GM19023 (cell line): ENCODE measurements at regions not wholly inside any gene's neighbourhood (a gene's known extent, or its start where the extent isn't known, plus 50 kb on each side); places are given as distances from the start of the nearest gene placed in this dataset.

Experiments used
- ATAC-seq: cut with Tn5 transposase; IDR thresholded peaks from one replicate; pipeline ENCODE4 v1.9.1; 2021; ENCODE audit warnings: mild to moderate bottlenecking, moderate library complexity; ENCODE audit not compliant: unreplicated experiment

DNA sequence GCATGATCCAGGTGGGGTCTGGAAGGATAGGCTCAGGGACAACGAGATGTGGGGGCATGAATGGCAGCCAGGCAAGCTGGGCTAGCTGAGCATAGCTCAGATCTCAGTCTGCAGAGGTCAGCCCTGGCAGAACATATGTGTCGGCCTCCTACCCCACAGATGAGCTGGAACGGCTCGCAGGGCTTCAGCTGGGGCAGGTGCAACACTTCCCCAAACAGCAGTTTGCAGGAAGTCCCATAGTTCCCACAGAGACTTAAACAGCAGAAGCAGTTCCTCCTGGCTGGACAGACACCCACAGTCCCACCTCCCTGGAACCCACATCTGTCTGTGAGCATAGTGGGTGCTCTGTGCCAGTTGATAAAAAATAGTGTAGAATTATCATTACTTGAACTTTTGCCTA, 404.6 kb downstream of the GADD45G start:
- no peak for ATAC-seq

DNA sequence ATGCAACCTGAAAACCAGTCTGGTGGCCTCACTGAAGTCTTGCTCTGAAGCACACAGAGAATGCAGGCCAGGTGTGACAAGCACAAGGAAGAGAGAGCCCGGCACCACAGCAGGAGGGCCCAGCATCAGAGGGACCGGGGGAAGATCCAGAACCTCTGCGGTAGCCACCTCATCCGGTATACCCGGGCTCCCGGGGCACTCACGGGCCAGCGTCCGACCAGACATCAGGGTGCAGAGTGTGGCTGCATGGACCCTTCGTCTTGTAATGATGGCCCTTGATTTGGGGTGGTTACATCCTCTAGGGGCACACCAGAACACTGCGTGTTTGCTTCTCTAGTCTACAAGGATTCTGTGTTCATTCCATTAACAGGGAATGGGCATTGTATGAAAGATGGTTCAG, 406.0 kb downstream of the GADD45G start:
- no peak for ATAC-seq

DNA sequence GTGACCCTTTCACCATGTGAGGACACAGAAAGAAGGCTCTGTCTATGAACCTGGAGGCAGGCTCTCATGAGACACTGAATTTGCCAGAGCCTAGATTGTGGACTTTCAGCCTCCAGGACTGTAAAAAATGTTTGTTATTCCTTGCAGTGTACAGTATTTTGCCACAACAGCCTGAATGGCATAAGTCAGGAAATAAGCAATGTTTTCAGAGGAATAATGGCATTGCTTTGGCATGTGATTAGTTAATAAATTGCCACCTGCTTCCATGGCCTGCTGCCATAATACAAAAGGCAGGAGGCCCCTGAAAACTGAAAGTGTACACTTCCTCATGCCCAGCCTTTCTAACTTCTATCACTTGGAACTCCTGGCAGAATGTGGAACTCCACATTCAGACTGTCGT, 408.1 kb downstream of the GADD45G start:
- no peak for ATAC-seq

DNA sequence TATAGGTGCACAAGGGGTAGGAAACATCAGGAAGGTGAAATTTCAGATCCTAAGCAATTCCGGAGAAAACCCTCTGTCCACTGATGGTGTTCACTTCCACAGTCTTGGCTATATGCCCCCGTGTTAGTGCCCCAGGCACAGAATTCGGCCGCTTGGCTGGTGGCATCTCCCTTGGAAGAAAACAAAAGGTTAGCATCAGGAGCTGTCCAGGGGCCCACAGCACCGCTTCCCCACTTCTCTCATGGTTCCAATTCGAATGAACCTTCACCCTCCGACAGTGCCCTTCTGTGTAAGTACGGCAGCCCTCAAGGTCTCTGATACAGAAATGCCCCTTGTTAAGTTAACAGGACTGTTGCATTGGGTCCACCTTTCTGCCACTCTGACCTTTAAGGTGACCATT, 409.0 kb downstream of the GADD45G start:
- ATAC-seq = no peak

DNA sequence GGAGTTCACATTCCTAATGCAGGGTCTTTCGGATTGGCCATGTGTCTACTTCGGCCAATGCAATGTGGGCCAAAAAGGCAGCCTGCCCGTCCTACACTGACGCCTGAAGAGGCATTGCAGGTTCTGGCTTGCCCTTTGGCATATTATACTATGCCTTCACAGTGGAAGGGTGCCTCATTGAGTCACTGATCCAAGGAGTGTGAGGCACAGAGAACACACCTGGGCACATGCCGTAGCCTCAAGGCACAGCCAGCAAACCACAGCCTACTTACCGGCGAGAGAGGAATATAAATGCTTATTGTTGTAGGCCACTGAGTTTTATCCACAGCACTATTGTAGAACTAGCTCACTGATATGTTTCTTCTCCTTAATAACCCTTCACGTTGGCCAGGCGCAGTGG, 409.6 kb downstream of the GADD45G start:
- no peak for ATAC-seq

DNA sequence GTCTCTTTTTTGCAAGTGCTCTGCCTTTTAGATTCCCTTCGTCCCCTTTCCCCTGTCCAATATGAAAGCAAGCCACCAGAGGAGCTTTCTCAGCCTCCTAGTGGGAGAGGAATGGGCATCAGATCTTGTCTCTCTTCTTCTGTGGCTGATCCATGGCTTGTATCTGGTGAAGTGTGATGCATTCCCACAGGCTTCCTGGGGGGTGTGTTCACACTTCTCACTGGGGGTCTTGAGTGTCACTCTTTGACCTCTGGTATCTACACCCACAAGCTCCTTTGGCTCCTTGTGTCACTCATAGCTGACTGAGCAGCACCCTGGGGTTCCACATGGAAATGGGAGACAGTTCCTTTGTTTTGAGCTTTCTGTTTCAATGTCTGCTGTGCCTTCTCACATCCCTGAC, 411.5 kb downstream of the GADD45G start:
- no peak for ATAC-seq

DNA sequence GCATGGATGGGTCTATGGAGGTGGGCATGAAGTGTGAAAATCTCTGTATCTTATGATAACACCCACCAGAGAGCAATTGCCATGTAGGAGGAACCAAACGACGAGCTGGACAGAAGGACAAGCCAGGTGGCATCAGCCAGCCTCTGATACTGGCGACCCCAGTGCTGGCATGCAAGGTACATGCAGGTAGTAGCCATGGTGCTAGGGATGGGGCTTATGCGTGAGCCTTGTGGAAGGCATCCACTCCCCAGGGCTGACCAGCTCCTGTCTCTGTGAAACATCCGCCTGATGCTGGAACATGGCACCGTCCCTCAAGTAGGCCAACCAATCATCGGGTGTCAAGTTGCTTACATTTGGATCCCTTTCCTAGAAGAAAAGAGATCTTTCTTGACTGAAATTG, 412.9 kb downstream of the GADD45G start:
- ATAC-seq = no peak

DNA sequence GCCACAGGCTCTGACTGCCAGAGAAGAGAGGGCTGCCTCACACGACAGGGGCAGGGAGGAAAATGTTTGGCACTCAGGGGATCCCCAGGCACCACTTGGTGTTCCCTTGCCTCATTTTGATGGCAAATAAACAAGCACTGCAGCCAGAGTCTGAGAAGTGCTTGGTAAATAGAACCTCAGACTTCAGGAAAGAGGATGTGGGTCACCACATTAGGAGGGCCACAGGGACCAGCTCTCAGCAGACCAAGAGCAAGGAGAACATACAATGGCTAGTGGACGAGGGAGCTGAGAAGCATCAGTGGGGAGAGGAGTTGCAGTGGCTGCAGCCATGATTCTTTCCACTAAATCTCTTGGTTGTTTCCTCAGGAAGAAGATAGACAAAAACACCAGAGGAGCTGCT, 413.9 kb downstream of the GADD45G start:
- ATAC-seq = no peak

DNA sequence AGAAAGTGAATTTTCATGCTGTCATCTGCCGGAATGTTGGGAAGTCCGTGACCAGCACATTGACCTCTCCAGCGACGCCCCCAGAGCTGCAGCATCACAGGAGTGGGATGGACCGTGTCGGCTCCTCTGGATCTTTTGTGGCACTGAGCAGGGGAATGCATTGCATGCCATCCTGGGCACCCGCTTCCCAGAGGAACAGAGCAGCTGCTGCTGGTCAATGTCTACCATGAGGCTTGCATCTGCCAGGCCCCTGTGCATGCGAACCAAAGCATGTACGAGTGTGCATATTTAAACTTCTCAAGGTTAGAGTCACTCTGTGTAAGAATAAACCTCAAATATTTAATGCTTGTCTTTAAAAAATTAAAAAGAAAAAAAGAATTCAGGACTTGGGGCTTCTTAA, 414.8 kb downstream of the GADD45G start:
- no peak for ATAC-seq

DNA sequence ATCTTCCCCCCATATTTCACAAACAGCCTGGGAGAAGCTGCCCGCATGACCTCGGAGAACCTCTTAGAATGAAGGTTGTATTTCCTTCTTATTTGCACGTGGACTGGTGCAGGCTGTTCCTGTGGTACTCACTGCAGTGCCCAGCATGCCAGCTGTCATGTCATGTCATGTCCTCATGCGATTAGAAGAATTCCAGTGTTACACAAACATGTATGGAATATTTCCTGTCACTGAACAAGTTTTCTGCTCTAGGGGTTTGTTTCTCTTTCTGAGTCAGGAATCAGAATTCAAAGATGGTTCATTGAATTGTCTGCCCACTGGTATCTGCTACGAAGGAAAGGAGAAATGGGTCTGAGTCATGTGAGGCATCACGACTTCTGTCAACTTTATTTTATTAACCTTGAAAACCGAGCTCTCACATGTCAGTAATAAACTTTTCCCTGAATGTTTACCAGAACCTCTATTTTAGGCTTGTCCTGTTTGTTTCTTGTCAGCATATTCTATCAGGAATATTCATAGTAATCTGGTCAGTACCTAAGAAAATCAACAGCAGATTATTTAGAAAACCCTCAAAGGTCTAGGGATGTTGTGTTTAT, 415.6 kb downstream of the GADD45G start:
- ATAC-seq = no peak

DNA sequence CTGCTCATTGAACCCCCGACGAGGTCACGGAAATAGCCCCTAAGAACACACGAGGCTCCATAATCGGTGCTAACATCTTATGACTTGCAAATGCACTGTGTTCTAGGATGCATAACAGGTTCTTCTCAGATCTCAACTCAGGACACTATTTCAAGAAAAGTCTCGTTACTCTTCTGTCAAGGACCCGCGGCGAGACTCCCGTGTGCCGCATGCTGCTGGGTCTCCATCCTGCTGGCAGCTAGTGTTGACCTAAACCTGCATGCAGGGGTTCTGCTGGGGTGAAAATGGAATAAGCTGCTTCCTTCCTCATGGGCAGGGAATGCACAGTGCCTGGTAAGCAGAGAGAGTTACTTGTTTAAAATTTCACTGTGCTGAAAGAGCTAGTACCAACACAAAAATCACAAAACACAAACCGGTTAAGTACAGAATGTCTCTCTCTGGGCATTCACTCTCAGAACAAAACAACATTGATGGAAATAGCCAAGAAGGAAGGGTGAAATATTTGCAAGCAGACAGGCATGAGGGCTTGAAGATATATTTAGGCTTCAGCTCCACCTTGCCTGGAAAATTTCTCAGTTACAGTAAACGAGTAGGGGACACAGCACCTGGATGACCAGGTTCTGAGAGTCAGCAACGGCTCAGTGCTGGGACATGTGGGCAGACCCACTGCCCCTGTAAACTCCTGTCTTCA, 416.5 kb downstream of the GADD45G start:
- no peak for ATAC-seq

DNA sequence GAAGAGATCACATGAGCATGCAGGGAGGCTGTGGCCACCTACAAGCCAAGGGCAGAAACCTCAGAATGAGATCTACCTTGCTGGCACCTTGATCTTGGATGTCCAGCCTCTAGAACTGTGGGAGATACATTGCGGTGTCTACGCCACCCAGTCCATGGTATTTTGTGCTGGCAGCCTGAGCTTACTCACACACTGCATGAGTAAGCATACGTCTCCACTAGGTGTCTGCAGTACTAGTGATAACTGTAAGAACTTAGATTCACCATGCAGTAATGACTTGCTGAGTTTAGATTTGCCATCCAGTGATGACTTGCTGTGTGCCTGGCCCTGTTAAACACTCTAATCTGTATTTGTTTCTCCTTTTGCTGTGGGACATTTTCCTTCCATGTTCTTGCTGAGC, 417.7 kb downstream of the GADD45G start:
- no peak for ATAC-seq

DNA sequence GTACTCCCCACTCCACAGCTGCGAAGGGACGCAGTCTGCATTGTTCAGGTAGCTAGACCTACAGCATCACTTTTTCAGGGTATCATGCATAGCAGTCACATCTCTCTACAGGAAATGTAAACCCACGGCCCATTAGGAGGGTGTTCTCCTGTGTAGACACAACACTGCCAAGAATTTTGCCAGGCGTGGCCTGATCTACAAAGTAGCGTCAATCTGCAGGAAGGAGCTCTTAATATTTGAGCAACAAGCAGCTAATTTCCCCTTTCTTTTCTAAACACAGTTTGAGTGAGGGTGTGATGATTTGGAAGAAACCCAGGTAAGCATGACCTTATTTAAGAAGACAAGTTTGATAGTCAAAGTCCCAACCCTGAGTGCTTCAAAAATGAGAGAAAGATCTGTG, 419.0 kb downstream of the GADD45G start:
- ATAC-seq = no peak

DNA sequence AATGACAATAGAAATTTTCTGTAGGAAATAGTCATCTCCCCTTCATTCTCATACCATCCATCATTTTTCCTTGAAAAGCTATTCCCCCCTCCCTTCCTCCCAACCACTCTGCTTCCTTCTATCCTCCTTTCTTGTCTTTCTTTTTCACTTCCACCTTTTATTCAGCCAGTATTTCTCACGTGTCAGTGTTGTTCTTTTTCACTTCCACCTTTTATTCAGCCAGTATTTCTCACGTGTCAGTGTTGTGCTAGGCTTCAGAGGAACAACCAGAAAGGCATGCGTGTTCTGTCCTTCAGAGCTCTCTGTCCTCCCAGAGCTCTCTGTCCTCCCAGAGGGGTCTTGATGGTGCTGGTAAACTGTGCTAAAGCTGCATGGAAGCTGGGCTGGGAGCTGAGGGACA, 419.6 kb downstream of the GADD45G start:
- no peak for ATAC-seq

DNA sequence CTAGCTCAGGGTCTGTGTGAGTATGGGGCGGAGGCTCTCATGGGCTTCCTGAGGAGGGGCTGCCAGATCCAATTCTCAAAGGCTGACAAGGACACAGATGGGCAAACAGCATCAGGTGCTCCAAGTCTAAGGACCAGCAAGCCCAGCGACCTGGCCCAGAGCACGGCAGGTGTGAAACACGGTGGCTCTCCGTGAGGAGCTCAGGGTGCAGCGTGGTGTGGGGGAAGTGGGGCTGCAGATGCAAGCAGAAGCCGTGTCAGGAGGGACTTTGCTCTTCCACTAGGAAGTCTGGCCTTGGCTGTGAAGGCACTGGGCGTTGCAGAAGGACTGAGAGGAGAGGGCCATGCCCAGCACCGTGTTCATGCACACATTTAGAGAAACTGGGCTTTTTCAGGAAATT, 420.0 kb downstream of the GADD45G start:
- no peak for ATAC-seq

DNA sequence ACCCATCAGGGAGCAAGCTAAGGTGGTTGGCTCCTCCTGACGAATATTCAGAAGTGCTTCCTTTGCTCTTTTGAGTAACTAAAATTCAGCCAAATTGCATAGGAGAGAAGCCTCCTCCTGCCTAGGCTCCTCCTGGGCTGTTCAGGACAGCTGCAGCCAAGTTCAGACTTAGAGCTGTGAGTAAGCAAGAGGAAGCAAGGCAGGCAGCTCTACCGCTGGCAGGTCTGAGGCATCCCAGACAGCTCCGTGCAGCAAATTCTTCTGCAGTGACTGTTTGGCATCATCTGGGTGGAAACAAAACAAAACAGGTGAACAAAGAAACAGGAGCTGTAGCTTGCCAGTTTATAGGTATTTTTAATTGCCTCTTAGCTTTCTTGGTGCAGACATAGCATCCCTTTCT, 421.0 kb downstream of the GADD45G start:
- no peak for ATAC-seq

DNA sequence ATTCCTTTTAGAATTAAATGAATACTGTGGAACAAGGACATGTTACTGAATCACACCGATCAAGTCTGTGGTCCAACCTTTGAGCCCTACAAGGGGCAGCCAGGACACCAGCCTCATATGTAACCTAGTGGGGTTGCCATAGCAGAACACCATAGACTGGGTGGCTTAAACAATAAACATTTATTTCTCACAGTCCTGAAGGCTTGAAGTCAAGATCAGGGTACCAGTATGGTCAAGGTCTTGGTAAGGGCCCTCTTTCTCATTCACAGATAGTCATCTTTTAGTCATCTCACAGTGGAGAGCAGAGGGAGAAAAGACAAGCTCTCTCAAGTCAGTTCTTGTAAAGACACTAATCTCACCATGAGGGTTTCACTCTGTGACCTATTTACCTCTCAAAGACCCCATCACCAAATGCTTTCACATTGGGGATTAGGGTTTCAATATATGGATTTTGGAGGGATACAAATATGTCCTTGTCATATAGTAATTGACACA, 422.5 kb downstream of the GADD45G start:
- no peak for ATAC-seq

DNA sequence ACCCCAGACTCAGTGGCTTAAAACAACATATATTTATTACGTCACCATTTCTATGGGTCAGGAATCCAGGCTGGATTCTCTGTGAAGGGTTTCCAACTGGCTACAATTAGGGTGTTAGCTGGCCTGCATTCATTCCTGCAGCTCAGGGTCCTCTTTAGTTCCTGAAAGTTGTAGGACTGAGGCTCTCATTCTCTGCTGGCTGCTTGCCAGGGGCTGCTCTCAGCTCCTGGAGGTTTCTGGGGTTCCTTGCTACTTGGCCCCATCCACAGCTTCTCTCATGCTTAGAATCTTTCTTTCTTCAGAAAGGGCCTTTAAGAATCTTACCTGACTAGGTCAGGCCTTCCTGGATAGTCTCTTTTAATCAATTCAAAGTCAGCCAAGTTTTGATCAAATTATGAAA, 424.6 kb downstream of the GADD45G start:
- no peak for ATAC-seq

DNA sequence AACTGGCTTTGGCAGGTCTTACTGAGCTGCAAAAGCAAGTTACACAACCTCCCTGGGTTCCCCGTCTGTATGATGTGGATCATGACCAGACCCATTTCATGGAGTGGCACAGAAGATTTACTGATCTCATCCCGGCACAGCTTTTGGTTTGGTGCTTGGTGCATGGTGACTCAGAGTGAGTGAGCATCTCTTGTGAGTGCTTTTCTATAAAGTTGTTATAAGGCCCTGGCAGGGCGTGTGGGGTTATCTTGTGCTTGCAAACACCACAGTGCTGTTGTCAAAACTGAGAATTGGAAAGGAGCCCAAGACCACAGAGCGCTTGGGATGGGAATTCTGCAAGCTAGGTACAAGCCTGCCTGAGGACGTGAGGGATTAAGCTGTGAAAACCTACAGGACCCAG, 425.2 kb downstream of the GADD45G start:
- ATAC-seq = no peak

DNA sequence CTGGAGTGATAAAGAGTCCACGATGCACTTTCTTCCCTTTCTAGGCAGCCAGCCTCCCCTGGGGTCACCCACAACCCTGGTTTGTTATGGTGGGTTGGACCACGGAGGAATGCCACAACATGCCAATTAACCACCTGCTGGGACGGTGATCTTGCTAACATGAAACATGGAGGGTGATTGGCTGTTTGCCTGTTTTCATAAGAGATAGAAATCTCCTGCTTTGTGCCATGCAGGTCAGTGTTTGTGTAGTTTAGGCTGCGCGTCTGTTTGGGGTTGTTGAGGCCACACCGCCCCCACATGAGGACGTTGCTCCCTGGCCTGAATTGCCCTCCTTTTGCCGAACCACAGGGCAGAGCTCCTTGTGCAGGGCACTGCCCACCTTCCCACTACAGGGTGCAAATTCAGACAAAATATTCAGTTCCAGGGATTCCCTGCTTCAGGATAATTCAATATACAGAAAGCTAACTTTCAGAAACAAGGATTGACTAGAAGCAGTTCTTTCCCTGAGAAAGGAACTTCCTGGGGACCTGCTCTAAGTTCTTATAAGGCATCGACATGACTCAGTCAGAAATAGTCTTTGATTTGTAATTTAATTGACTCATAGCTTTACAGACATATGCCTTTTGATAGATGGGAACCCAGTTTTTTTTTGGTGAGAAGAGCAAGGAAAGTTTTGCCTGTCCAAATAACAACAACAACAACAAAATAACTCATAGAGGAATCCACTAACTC, 427.6 kb downstream of the GADD45G start:
- no peak for ATAC-seq

DNA sequence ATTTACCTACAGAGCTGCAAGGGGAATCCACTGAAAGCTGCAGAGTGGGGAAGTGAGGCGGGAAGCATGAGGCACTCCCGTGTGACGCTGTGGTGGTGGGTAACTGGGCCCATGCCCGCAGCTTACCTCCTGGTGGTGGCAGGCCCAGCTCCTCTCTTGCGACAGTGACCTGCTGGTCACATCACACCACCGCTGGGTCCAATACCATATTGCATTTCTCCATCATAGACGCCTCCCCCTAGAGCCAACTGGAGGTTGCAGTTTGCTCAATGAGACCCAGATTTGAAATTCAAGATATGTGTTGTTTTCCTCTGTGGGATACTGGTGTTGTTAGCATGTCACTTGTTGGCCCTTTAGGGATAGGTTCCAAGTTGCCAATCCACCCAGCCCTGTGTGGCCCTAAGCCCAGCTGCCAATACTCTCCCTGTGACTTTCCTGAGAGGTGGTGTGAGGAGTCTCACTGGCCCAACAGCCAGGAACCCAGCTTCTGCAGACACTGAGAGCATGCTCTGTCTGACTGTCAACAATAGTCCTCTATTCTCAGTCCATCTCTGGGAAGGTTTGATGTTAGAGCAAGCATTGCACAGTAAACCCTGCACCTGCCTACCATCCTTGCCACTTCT, 428.3 kb downstream of the GADD45G start:
- no peak for ATAC-seq

DNA sequence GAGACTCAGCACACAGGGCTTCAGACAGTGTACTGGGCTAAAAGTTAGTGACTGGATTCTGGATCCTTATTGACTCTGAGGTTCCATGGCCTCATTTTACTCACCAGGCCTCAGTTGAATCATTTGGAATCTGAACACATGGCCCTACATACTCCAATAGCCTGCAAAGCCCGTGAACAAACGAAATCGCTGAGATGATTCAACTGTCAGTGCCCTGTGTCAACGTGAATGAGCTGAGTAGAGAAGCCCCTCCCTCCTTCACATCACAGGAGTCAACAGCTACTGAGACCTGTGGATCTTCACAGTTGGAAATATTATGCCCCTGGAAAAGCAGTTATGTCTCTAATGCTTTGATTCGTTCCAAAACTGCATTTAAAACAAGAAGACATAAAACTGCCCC, 429.3 kb downstream of the GADD45G start:
- no peak for ATAC-seq
